Adrenal gland (tissue), 5 donors: ENCODE measurements at regions not wholly inside any gene's neighbourhood (a gene's known extent, or its start where the extent isn't known, plus 50 kb on each side); places are given as distances from the start of the nearest gene placed in this dataset.

Source experiments
- POLR2A ChIP-seq, 2 donors: fragments of 450-650 bp; IDR thresholded peaks; one replicate each; pipeline ENCODE4 v1.6.1; 2017; ENCODE audit warnings: antibody characterized with exemption in 2 of 2, mild to moderate bottlenecking in 2 of 2, moderate library complexity in 1 of 2
- TF ChIP-seq, protein P1 (sequence below), 6 experiments: fragments of 450-650 bp in 4 of 6; fragments of 200-600 bp in 2 of 6; sonication (generic) in 1 of 6; IDR thresholded peaks; 1 replicate in 5 of 6; 2 replicates in 1 of 6; pipeline versions ENCODE4 v1.5.1 to v1.8.0; 2016 to 2021; ENCODE audit warnings: antibody characterized with exemption in 6 of 6, mild to moderate bottlenecking in 2 of 6, moderate library complexity in 1 of 6
- donor health status: DM: no; HTN: no; CAD: no.

DNA sequence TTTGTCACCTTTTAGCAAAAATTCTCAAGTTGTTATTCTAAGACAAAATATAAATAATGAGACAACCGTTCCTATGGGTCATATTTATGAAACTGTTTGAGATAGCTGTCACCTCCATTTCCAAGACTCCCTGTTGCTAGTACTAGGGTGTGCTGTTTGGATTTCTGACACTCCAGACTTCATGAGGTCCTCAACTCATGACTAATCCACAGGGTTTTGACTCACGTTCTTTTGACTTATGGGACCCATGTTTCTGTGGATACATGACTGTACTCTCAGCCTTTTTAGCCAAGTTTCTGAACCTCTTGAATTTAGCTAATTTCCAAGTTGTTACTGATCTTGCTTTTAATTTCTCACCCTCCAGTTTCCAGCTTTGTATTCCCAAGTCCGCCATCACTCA is 178.7 kb upstream of the FAM98A start:
- TF ChIP-seq, protein P1, sequence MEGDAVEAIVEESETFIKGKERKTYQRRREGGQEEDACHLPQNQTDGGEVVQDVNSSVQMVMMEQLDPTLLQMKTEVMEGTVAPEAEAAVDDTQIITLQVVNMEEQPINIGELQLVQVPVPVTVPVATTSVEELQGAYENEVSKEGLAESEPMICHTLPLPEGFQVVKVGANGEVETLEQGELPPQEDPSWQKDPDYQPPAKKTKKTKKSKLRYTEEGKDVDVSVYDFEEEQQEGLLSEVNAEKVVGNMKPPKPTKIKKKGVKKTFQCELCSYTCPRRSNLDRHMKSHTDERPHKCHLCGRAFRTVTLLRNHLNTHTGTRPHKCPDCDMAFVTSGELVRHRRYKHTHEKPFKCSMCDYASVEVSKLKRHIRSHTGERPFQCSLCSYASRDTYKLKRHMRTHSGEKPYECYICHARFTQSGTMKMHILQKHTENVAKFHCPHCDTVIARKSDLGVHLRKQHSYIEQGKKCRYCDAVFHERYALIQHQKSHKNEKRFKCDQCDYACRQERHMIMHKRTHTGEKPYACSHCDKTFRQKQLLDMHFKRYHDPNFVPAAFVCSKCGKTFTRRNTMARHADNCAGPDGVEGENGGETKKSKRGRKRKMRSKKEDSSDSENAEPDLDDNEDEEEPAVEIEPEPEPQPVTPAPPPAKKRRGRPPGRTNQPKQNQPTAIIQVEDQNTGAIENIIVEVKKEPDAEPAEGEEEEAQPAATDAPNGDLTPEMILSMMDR (IDR thresholded peaks at IDR 0.05) = no peak
- no peak for TF ChIP-seq POLR2A (IDR thresholded peaks at IDR 0.05)
